WTC11 (cell line): ENCODE measurements at regions not wholly inside any gene's neighbourhood (a gene's known extent, or its start where the extent isn't known, plus 50 kb on each side); places are given as distances from the start of the nearest gene placed in this dataset.

Experiments
- CTCF ChIP-seq: fragments of 200-600 bp; IDR thresholded peaks from 2 replicates; pipeline ENCODE4 v1.8.0; 2022; ENCODE audit warnings: antibody characterized with exemption
- E2F1 ChIP-seq: sonication (generic); formaldehyde crosslinking; IDR thresholded peaks from 2 replicates; pipeline ENCODE4 v1.8.0; 2022; ENCODE audit warnings: mild to moderate bottlenecking, missing genetic modification reagents
- E2F4 ChIP-seq: sonication (generic); formaldehyde crosslinking; IDR thresholded peaks from 2 replicates; pipeline ENCODE4 v1.8.1; 2022; ENCODE audit warnings: low read depth, mild to moderate bottlenecking, moderate library complexity, missing genetic modification reagents, borderline replicate concordance
- JUN ChIP-seq: sonication (generic); formaldehyde crosslinking; IDR thresholded peaks from 2 replicates; pipeline ENCODE4 v1.8.0; 2023; ENCODE audit warnings: mild to moderate bottlenecking, missing genetic modification reagents
- NR2C2 ChIP-seq: sonication (generic); formaldehyde crosslinking; IDR thresholded peaks from 2 replicates; pipeline ENCODE4 v1.8.0; 2022; ENCODE audit warnings: mild to moderate bottlenecking, missing genetic modification reagents
- ZNF219 ChIP-seq: sonication (generic); formaldehyde crosslinking; IDR thresholded peaks from 2 replicates; pipeline ENCODE4 v1.8.0; 2023; ENCODE audit warnings: missing genetic modification reagents, mild to moderate bottlenecking, borderline replicate concordance
- TF ChIP-seq, protein P1 (sequence below): sonication (generic); formaldehyde crosslinking; conservative IDR thresholded peaks from 2 replicates; pipeline ENCODE4 v1.8.1; 2022; ENCODE audit warnings: mild to moderate bottlenecking, missing genetic modification reagents
- TF ChIP-seq, protein P2 (sequence below): sonication (generic); formaldehyde crosslinking; IDR thresholded peaks from 2 replicates; pipeline ENCODE4 v1.8.1; 2023; ENCODE audit warnings: mild to moderate bottlenecking, missing genetic modification reagents, moderate library complexity
- TF ChIP-seq, protein P3 (sequence below): sonication (generic); formaldehyde crosslinking; IDR thresholded peaks from 2 replicates; pipeline ENCODE4 v1.8.1; 2022; ENCODE audit warnings: mild to moderate bottlenecking, missing genetic modification reagents, moderate library complexity, borderline replicate concordance
- TF ChIP-seq, protein P4 (sequence below): sonication (generic); formaldehyde crosslinking; IDR thresholded peaks from 2 replicates; pipeline ENCODE4 v1.8.1; 2023; ENCODE audit warnings: mild to moderate bottlenecking, moderate library complexity, missing genetic modification reagents

DNA sequence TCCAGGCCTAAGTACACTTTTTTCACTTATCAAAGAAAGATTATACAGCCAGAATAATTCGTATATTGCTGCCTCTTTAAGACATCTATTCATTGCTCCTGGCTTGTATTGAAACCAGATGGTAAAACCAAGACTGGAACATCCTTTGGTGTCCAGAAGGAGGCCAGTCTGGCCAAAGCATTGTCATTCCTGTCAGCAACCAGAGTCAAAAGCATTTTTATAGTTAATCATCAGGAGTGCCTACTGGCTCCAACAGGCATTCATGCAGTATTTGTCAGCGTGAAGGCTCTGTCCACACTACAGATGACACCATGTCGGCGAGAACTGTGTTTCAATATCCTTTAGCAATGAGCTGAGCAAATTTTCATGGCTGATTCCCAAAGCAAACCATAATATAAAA is 118.0 kb upstream of the G2E3 start:
- TF ChIP-seq NR2C2 (no peak), CTCF (no peak), E2F1 (CRISPR knock-in tag) (no peak), ZNF219 (CRISPR knock-in tag) (no peak), JUN (no peak), E2F4 (no peak)
- TF ChIP-seq, protein P1, sequence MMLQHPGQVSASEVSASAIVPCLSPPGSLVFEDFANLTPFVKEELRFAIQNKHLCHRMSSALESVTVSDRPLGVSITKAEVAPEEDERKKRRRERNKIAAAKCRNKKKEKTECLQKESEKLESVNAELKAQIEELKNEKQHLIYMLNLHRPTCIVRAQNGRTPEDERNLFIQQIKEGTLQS, result no peak
- TF ChIP-seq, protein P2, sequence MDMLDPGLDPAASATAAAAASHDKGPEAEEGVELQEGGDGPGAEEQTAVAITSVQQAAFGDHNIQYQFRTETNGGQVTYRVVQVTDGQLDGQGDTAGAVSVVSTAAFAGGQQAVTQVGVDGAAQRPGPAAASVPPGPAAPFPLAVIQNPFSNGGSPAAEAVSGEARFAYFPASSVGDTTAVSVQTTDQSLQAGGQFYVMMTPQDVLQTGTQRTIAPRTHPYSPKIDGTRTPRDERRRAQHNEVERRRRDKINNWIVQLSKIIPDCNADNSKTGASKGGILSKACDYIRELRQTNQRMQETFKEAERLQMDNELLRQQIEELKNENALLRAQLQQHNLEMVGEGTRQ, result no peak
- TF ChIP-seq, protein P3, sequence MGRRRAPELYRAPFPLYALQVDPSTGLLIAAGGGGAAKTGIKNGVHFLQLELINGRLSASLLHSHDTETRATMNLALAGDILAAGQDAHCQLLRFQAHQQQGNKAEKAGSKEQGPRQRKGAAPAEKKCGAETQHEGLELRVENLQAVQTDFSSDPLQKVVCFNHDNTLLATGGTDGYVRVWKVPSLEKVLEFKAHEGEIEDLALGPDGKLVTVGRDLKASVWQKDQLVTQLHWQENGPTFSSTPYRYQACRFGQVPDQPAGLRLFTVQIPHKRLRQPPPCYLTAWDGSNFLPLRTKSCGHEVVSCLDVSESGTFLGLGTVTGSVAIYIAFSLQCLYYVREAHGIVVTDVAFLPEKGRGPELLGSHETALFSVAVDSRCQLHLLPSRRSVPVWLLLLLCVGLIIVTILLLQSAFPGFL, result no peak
- TF ChIP-seq, protein P4, sequence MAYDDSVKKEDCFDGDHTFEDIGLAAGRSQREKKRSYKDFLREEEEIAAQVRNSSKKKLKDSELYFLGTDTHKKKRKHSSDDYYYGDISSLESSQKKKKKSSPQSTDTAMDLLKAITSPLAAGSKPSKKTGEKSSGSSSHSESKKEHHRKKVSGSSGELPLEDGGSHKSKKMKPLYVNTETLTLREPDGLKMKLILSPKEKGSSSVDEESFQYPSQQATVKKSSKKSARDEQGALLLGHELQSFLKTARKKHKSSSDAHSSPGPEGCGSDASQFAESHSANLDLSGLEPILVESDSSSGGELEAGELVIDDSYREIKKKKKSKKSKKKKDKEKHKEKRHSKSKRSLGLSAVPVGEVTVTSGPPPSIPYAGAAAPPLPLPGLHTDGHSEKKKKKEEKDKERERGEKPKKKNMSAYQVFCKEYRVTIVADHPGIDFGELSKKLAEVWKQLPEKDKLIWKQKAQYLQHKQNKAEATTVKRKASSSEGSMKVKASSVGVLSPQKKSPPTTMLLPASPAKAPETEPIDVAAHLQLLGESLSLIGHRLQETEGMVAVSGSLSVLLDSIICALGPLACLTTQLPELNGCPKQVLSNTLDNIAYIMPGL (CRISPR knock-in tag), result no peak
